Central memory CD8-positive, alpha-beta T cell (primary cell): ENCODE measurements at regions not wholly inside any gene's neighbourhood (a gene's known extent, or its start where the extent isn't known, plus 50 kb on each side); places are given as distances from the start of the nearest gene placed in this dataset.
A peak's percentile ranks its signal among the peaks of the same experiment; 100 is the strongest.
"Not testable (repeated sequence)": the region's sequence is repeated elsewhere in the genome, so short reads cannot be mapped to it uniquely, and the experiment has no call there.

Experiments used
- ATAC-seq: fragments of 150-1000 bp; cut with Tn5 transposase; replicated peaks from 2 replicates; pipeline ENCODE4 v1.10.0; 2022; ENCODE audit warnings: mild to moderate bottlenecking, moderate FRiP score, moderate number of reproducible peaks; ENCODE audit not compliant: poor library complexity, severe bottlenecking; ENCODE audit errors: extremely low read depth
- DNase-seq, 2 donors: peaks; one replicate each; pipeline ENCODE4 v3.0.0; 2021; ENCODE audit warnings: low spot score in 2 of 2
- H3K27ac Mint-ChIP-seq: one replicate; pipeline ENCODE4 v1.8.0; 2022; ENCODE audit warnings: low read depth, mild to moderate bottlenecking, moderate library complexity, mixed read lengths
- H3K27me3 Mint-ChIP-seq: one replicate; pipeline ENCODE4 v1.8.0; 2022; ENCODE audit warnings: mixed read lengths
- H3K36me3 Mint-ChIP-seq: one replicate; pipeline ENCODE4 v1.8.0; 2022; ENCODE audit warnings: mild to moderate bottlenecking, moderate library complexity, mixed read lengths; ENCODE audit not compliant: insufficient read depth
- H3K4me1 Mint-ChIP-seq: one replicate; pipeline ENCODE4 v1.8.0; 2022; ENCODE audit warnings: mixed read lengths
- H3K4me3 Mint-ChIP-seq: one replicate; pipeline ENCODE4 v1.8.0; 2022; ENCODE audit warnings: mild to moderate bottlenecking, moderate library complexity, mixed read lengths
- H3K9me3 Mint-ChIP-seq: one replicate; pipeline ENCODE4 v1.8.0; 2022; ENCODE audit warnings: mixed read lengths

GRCh38 chr9:63912451-63912850, 1372.6 kb downstream of the FOXD4L5 start:
- H3K4me3 Mint-ChIP-seq, H3K27me3 Mint-ChIP-seq, H3K36me3 Mint-ChIP-seq, H3K4me1 Mint-ChIP-seq, ATAC-seq, DNase-seq, H3K27ac Mint-ChIP-seq: not testable (repeated sequence)
- H3K9me3 Mint-ChIP-seq: peaks cover 21% of the 10 kb centered on the region

DNA sequence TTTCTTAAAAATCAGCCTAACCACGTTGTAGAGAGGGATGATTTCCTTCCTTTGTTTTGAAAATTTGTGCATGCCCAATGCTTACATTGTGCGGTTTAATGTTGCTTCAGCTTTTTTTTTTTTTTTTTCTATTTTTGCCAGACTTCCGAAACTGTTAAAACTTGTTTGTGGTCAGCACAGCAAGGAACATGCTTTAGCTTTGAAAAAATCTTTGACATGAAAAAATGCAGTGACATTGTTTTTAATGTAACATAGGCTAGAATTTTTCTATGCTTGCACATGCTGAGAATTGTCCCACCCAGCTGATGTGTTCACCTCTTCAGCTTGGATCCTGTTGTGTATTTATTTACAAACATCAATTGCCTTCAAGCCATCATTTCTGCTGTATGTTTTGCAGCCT, 1375.9 kb downstream of the FOXD4L5 start:
- not testable (repeated sequence) for H3K36me3 Mint-ChIP-seq, H3K4me1 Mint-ChIP-seq, DNase-seq, H3K27me3 Mint-ChIP-seq, H3K27ac Mint-ChIP-seq, H3K4me3 Mint-ChIP-seq, ATAC-seq
- H3K9me3 Mint-ChIP-seq: peaks cover 15% of the 10 kb centered on the region

DNA sequence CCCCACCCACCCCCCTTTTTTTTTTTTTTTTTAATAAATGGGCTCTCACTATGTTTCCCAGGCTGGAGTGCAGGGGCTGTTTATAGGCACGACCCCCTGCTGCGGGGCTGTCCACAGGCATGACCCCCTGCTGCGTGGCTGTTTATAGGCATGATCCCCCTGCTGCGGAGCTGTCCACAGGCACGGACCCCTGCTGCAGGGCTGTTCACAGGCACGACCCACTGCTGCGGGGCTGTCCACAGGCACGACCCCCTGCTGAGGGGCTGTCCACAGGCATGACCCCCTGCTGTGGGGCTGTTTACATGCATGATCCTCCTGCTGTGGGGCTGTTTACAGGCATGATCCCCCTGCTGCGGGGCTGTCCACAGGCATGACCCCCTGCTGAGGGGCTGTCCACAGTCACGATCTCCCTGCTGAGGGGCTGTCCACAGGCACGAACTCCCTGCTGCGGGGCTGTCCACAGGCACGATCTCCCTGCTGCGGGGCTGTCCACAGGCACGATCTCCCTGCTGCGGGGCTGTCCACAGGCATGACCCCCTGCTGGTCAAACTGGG, 1385.3 kb downstream of the FOXD4L5 start:
- H3K27me3 Mint-ChIP-seq, DNase-seq, H3K4me1 Mint-ChIP-seq, H3K36me3 Mint-ChIP-seq, ATAC-seq, H3K4me3 Mint-ChIP-seq, H3K27ac Mint-ChIP-seq, H3K9me3 Mint-ChIP-seq: not testable (repeated sequence)

DNA sequence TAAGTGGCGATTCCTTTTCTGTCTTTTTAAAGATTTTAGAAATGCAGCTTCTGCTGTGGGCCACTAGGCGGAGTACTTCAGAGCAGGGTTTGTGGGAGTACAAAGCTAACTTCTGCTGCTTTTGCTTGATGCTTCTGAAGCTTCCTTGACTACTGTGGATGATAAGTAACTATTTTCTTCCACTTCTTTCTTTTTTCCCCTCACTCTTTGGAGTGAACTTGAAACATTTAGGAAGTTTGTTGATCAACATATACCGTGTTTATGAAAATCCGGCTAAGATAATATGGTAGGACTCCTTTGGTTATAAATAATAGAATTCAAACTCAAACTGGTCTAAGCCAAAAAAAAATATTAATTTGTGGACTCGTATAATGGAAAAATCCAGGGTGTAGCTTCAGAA, 1403.6 kb downstream of the FOXD4L5 start:
- DNase-seq, H3K27ac Mint-ChIP-seq, H3K36me3 Mint-ChIP-seq, H3K27me3 Mint-ChIP-seq, H3K9me3 Mint-ChIP-seq, ATAC-seq, H3K4me3 Mint-ChIP-seq, H3K4me1 Mint-ChIP-seq: not testable (repeated sequence)

DNA sequence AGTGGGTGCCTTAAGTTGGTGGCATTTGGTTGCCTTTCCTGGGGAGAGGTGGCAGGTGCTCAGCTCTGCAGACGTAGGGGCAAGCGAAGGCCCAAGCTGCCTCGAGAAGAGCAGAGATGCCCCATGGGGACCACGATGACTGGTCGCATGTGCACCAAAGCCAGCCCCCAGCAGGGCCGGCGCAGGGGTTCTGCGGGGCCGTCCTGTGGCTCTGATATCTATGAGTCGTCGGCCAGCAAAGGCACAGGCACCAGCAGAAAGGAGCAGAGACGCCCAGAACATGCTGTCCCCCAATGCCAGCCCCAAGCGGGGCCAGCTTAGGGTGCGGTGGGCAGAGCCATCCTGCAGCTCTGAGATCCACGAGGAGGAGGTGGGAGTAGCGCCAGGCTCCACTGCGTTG, 1408.6 kb downstream of the FOXD4L5 start:
- not testable (repeated sequence) for H3K36me3 Mint-ChIP-seq, H3K4me1 Mint-ChIP-seq, DNase-seq, ATAC-seq, H3K27ac Mint-ChIP-seq, H3K27me3 Mint-ChIP-seq, H3K9me3 Mint-ChIP-seq, H3K4me3 Mint-ChIP-seq

DNA sequence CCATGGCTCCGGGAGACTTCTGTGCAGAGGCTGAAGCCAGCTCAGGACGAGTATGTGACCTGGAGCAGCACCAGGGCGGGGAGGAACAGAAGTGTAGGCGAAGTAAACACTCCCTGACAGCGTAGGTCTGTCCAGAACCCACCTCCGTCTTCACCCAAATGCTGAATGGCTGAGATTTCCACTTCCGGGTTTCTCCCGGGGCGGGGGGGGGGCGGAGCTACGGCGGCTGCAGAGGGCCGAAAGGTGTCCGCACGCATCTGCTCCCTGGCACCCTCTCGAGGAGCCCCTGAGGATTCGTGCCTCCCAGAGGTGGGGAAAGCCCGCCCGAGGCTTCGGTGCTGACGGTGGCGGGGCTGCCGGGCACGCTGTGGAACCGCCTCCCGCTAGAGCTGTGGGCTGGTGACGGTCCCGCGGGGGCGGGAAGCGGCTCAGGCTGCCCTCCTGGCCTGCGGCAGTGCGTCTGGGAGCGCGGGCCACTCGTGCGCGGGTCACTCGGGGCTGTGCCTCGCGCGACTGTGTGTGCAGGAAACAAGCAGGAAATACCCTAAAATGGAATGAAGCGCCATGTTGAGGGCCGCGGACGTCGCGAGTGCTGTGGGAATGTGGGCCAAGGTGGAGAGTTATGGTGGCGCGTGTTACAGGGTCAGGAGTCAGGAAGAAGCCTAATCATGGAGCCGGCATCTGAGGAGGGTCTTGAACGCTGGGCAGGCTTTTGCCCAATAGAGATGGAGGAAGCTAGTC, 1425.4 kb downstream of the FOXD4L5 start:
- Mint-ChIP-seq H3K27me3 (no peaks in the 10 kb centered on the region), H3K36me3 (peaks cover 2% of the 10 kb centered on the region), H3K4me3 (peak overlapping the region; percentile 66), H3K4me1 (no peaks in the 10 kb centered on the region), H3K27ac (peak overlapping the region; percentile 76), H3K9me3 (peaks cover 7% of the 10 kb centered on the region)
- DNase-seq (peak in 1 of 2 donors; percentile 42), ATAC-seq (peak; percentile 82)

DNA sequence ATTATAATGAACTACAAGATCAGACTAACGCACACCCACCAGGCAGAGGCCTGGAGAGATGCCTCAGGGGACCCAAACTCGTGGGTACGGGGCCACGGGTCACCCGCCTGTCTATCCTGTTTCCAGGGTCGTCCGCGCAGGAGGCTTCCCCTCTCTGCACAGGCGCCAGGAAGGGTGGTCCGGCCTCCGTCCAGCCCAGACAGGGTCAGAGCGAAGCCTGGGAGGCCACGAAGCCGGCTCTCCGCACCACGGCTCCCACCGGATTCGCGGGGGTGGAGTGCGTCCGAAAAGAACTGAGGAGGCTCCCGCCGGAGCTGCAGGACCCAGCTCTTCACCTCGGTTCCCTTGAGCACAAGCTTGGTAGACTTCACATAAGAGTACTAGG, 1425.9 kb downstream of the FOXD4L5 start:
- not testable (repeated sequence) for H3K4me1 Mint-ChIP-seq, H3K36me3 Mint-ChIP-seq, H3K27me3 Mint-ChIP-seq, DNase-seq, ATAC-seq, H3K9me3 Mint-ChIP-seq
- Mint-ChIP-seq H3K4me3 (peak overlapping the region; percentile 66), H3K27ac (peak overlapping the region; percentile 76)

DNA sequence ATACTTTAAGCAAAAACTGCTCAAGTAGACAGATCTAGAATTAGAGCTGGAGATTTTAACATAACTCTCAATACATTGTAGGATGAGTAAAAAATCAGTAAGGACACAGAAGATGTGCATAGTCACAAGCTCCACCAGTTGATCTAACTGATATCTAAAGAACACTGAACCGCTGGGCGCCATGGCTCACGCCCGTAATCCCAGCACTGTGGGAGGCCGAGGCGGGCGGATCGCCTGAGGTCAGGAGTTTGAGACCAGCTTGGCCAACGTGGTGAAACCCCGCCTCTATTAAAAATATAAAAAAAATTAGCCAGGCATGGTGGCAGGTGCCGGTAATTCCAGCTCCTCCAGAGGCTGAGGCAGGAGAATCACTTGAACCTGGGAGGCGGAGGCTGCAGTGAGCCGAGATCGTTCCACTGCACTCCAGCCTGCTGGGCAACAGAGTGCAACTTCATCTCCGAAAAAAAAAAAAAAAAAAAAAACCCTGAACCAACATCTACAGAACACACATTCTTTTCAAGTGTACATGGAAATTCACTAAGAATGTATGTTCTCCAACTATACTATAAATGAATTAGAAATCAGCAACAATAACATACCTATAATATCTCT, 1431.8 kb downstream of the FOXD4L5 start:
- ATAC-seq, DNase-seq, H3K27ac Mint-ChIP-seq, H3K27me3 Mint-ChIP-seq, H3K9me3 Mint-ChIP-seq, H3K4me1 Mint-ChIP-seq, H3K4me3 Mint-ChIP-seq, H3K36me3 Mint-ChIP-seq: not testable (repeated sequence)

GRCh38 chr9:63824804-63825203, 1460.2 kb downstream of the FOXD4L5 start:
- not testable (repeated sequence) for H3K4me1 Mint-ChIP-seq, H3K9me3 Mint-ChIP-seq, DNase-seq, H3K27ac Mint-ChIP-seq, H3K27me3 Mint-ChIP-seq, H3K4me3 Mint-ChIP-seq, ATAC-seq, H3K36me3 Mint-ChIP-seq

- DNase-seq, H3K27me3 Mint-ChIP-seq, ATAC-seq, H3K27ac Mint-ChIP-seq, H3K36me3 Mint-ChIP-seq, H3K4me3 Mint-ChIP-seq, H3K4me1 Mint-ChIP-seq, H3K9me3 Mint-ChIP-seq: not testable (repeated sequence)
Observed at GRCh38 chr9:63823375-63824201, 1461.4 kb downstream of the FOXD4L5 start.

GRCh38 chr9:63822615-63823374, 1462.2 kb downstream of the FOXD4L5 start:
- DNase-seq, H3K4me3 Mint-ChIP-seq, H3K27me3 Mint-ChIP-seq, H3K36me3 Mint-ChIP-seq, ATAC-seq, H3K27ac Mint-ChIP-seq, H3K9me3 Mint-ChIP-seq: not testable (repeated sequence)
- peaks cover 11% of the 10 kb centered on the region for H3K4me1 Mint-ChIP-seq

DNA sequence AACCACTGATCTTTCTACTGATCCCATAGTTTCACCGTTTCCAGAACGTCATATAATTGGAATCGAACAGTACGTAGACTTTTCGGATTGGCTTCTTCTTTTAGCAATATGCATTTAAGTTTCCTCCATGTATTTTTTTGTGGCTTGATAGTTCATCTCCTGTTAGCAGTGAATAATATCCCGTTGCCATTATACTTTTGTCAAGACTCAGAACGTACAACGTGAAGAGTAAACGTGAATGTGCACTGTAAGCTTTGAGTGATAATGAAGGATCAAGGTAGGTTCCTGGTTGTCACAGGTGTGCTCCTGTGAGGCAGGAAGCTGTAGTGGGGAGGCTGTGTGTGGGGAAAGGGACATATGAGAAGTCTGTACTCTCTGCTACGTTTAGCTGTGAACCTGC, 1463.7 kb downstream of the FOXD4L5 start:
- H3K27ac Mint-ChIP-seq, ATAC-seq, DNase-seq, H3K27me3 Mint-ChIP-seq, H3K9me3 Mint-ChIP-seq, H3K4me3 Mint-ChIP-seq: not testable (repeated sequence)
- Mint-ChIP-seq H3K36me3 (peaks cover 14% of the 10 kb centered on the region), H3K4me1 (peaks cover 21% of the 10 kb centered on the region)
